CD8-positive, alpha-beta memory T cell (primary cell): ENCODE measurements at regions not wholly inside any gene's neighbourhood (a gene's known extent, or its start where the extent isn't known, plus 50 kb on each side); places are given as distances from the start of the nearest gene placed in this dataset.

ENCODE experiments used
- CTCF ChIA-PET: fragments of 350-600 bp; sonication (Branson Sonifier 250); formaldehyde crosslinking; loops from one replicate; lab custom pipeline; 2021; ENCODE audit warnings: antibody characterized with exemption; lab: Charles Lee
- POLR2A ChIA-PET: fragments of 350-600 bp; sonication (Branson Sonifier 250); formaldehyde crosslinking; loops from one replicate; lab custom pipeline; 2021; ENCODE audit warnings: antibody characterized with exemption; lab: Charles Lee
- DNase-seq, 5 donors: peaks; one replicate each; pipeline versions ENCODE4 v3.0.0 to v3.0.0-alpha.2; 2020 to 2022; ENCODE audit warnings: mixed read lengths in 1 of 5
- H3K27ac ChIP-seq: one replicate; pipeline ENCODE4 v1.7.0; 2013; ENCODE audit warnings: low read depth, mild to moderate bottlenecking, low read length, moderate library complexity
- H3K27me3 ChIP-seq: 2 replicates; pipeline ENCODE4 v1.7.0; 2013; ENCODE audit warnings: low read length, mild to moderate bottlenecking; ENCODE audit not compliant: insufficient read depth, poor library complexity, severe bottlenecking
- H3K36me3 ChIP-seq: 2 replicates; pipeline ENCODE4 v1.7.0; 2013; ENCODE audit warnings: mild to moderate bottlenecking, low read length, moderate library complexity; ENCODE audit not compliant: insufficient read depth
- H3K4me1 ChIP-seq: 2 replicates; pipeline ENCODE4 v1.7.0; 2013; ENCODE audit warnings: mild to moderate bottlenecking, low read length, moderate library complexity; ENCODE audit not compliant: insufficient read depth
- H3K4me3 ChIP-seq: 2 replicates; pipeline ENCODE4 v1.7.0; 2013; ENCODE audit warnings: mild to moderate bottlenecking, low read length
- H3K9me3 ChIP-seq: 2 replicates; pipeline ENCODE4 v1.7.0; 2013; ENCODE audit warnings: mild to moderate bottlenecking, low read length
- H3K27ac Mint-ChIP-seq, 8 donors: one replicate each; pipeline ENCODE4 v1.8.0; 2020 to 2021; ENCODE audit warnings: mixed read lengths in 8 of 8, mild to moderate bottlenecking in 6 of 8, inconsistent platforms in 3 of 8, moderate library complexity in 3 of 8
- H3K27me3 Mint-ChIP-seq, 2 donors: one replicate each; pipeline ENCODE4 v1.8.0; 2020 to 2021; ENCODE audit warnings: mixed read lengths in 2 of 2, mild to moderate bottlenecking in 1 of 2, moderate library complexity in 1 of 2
- H3K36me3 Mint-ChIP-seq, 3 donors: one replicate each; pipeline ENCODE4 v1.8.0; 2020 to 2021; ENCODE audit warnings: mixed read lengths in 3 of 3, inconsistent platforms in 1 of 3, mild to moderate bottlenecking in 1 of 3
- H3K4me1 Mint-ChIP-seq, 3 donors: one replicate each; pipeline ENCODE4 v1.8.0; 2020 to 2021; ENCODE audit warnings: mixed read lengths in 3 of 3, inconsistent platforms in 1 of 3, mild to moderate bottlenecking in 1 of 3
- H3K4me3 Mint-ChIP-seq, 7 donors: one replicate each; pipeline ENCODE4 v1.8.0; 2020 to 2021; ENCODE audit warnings: mixed read lengths in 7 of 7, mild to moderate bottlenecking in 6 of 7, moderate library complexity in 4 of 7, inconsistent platforms in 2 of 7
- H3K9me3 Mint-ChIP-seq, 5 donors: one replicate each; pipeline ENCODE4 v1.8.0; 2020 to 2022; ENCODE audit warnings: mixed read lengths in 5 of 5, mild to moderate bottlenecking in 3 of 5, moderate library complexity in 2 of 5, inconsistent platforms in 1 of 5

- H3K27ac ChIP-seq: no peak overlapping the region
Observed at GRCh38 chr4:19262467-19262866, 989.2 kb upstream of the SLIT2 start.

DNA sequence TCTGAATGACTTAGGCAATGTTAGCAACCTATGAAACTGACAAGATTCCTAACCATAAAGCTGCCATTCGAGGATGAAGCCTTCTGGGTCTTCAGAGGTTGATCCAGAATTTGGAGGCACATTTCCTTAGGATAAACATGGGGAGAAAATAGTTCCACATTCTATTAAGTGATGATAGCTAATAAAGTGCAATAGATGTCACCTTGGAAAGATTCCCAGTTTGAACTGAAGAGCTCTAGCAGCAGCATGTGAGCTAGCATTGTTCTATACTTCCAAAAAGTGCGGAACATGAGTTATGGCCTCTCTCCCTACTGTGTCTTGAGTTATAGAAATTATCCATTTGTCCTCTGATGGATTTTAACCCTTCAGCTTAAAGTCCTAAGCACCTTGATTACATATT is 991.4 kb upstream of the SLIT2 start:
- no peaks in the 10 kb centered on the region for H3K27me3 Mint-ChIP-seq
- no peaks in the 10 kb centered on the region for H3K36me3 Mint-ChIP-seq
- no peak overlapping the region for H3K4me3 Mint-ChIP-seq
- Histone ChIP-seq H3K4me1 (no peaks in the 10 kb centered on the region), H3K4me3 (no peak overlapping the region), H3K27me3 (no peaks in the 10 kb centered on the region), H3K36me3 (no peaks in the 10 kb centered on the region), H3K9me3 (no peaks in the 10 kb centered on the region), H3K27ac (no peak overlapping the region)
- no peak for DNase-seq
- ChIA-PET POLR2A (no interaction called here), CTCF (no interaction called here)
- no peaks in the 10 kb centered on the region for H3K4me1 Mint-ChIP-seq
- H3K9me3 Mint-ChIP-seq: peaks cover 9 to 25% (median 19%) of the 10 kb centered on the region in 5 donors
- no peak overlapping the region for H3K27ac Mint-ChIP-seq

More at GRCh38 chr4:19262467-19262866, 989.2 kb upstream of the SLIT2 start:
- Mint-ChIP-seq H3K27me3 (no peaks in the 10 kb centered on the region), H3K4me1 (no peaks in the 10 kb centered on the region), H3K4me3 (no peak overlapping the region), H3K36me3 (no peaks in the 10 kb centered on the region), H3K9me3 (peaks cover 3 to 19% (median 17%) of the 10 kb centered on the region in 5 donors), H3K27ac (no peak overlapping the region)
- Histone ChIP-seq H3K4me1 (no peaks in the 10 kb centered on the region), H3K9me3 (no peaks in the 10 kb centered on the region), H3K27me3 (no peaks in the 10 kb centered on the region), H3K4me3 (no peak overlapping the region), H3K36me3 (no peaks in the 10 kb centered on the region)
- ChIA-PET CTCF (no interaction called here), POLR2A (no interaction called here)
- DNase-seq: no peak

GRCh38 chr4:19259920-19260319 is 991.8 kb upstream of the SLIT2 start:
- no peaks in the 10 kb centered on the region for H3K27me3 Mint-ChIP-seq
- H3K36me3 Mint-ChIP-seq: no peaks in the 10 kb centered on the region
- H3K4me1 Mint-ChIP-seq: no peaks in the 10 kb centered on the region
- Histone ChIP-seq H3K4me1 (no peaks in the 10 kb centered on the region), H3K9me3 (peaks cover 2% of the 10 kb centered on the region), H3K27ac (no peak overlapping the region), H3K36me3 (no peaks in the 10 kb centered on the region), H3K27me3 (no peaks in the 10 kb centered on the region), H3K4me3 (no peak overlapping the region)
- H3K27ac Mint-ChIP-seq: no peak overlapping the region
- ChIA-PET POLR2A (no interaction called here), CTCF (no interaction called here)
- no peak for DNase-seq
- H3K9me3 Mint-ChIP-seq: peaks cover 9 to 28% (median 19%) of the 10 kb centered on the region in 5 donors
- no peak overlapping the region for H3K4me3 Mint-ChIP-seq

GRCh38 chr4:19256823-19257222 is 994.9 kb upstream of the SLIT2 start:
- H3K27ac Mint-ChIP-seq: no peak overlapping the region
- H3K4me1 Mint-ChIP-seq: no peaks in the 10 kb centered on the region
- Histone ChIP-seq H3K9me3 (peaks cover 14% of the 10 kb centered on the region), H3K4me3 (no peak overlapping the region), H3K27ac (no peak overlapping the region), H3K36me3 (no peaks in the 10 kb centered on the region), H3K27me3 (no peaks in the 10 kb centered on the region), H3K4me1 (no peaks in the 10 kb centered on the region)
- H3K4me3 Mint-ChIP-seq: no peak overlapping the region
- peaks cover 10 to 21% (median 12%) of the 10 kb centered on the region in 5 donors for H3K9me3 Mint-ChIP-seq
- POLR2A ChIA-PET: no interaction called here
- DNase-seq: no peak
- CTCF ChIA-PET: no interaction called here
- no peaks in the 10 kb centered on the region for H3K36me3 Mint-ChIP-seq
- no peaks in the 10 kb centered on the region for H3K27me3 Mint-ChIP-seq

DNA sequence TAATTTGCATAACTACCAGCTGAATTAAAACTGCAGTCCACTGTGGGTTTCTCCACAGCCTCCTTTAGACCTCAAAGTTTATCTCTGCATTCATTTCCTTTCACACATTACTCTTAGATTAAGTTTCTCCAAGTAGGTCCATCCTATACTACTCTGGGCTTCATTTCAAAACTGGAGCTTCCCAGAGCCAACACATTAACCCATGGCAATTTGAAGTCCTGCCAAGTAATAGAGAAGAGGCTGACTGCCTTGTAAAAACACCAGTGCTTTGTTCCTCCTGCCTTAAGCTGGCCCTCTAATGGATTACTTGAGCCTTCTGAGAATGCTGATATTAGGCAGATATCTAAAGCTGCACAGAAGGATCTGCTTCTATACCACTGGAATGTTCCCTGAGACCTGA is 997.2 kb upstream of the SLIT2 start:
- no peaks in the 10 kb centered on the region for H3K36me3 ChIP-seq
- Mint-ChIP-seq H3K4me1 (no peaks in the 10 kb centered on the region), H3K9me3 (peaks cover 9 to 32% (median 19%) of the 10 kb centered on the region in 5 donors), H3K27ac (no peak overlapping the region), H3K27me3 (peaks cover 0 to 4% of the 10 kb centered on the region in 2 donors), H3K4me3 (no peak overlapping the region), H3K36me3 (no peaks in the 10 kb centered on the region)
- no peak overlapping the region for H3K4me3 ChIP-seq
- ChIA-PET POLR2A (no interaction called here), CTCF (no interaction called here)
- H3K27ac ChIP-seq: no peak overlapping the region
- no peaks in the 10 kb centered on the region for H3K4me1 ChIP-seq
- DNase-seq: no peak
- H3K9me3 ChIP-seq: peaks cover 14% of the 10 kb centered on the region
- no peaks in the 10 kb centered on the region for H3K27me3 ChIP-seq

GRCh38 chr4:19248023-19248422 is 1003.7 kb upstream of the SLIT2 start:
- no peaks in the 10 kb centered on the region for H3K4me1 ChIP-seq
- no peak overlapping the region for H3K4me3 ChIP-seq
- no peaks in the 10 kb centered on the region for H3K36me3 Mint-ChIP-seq
- peaks cover 6 to 34% (median 22%) of the 10 kb centered on the region in 5 donors for H3K9me3 Mint-ChIP-seq
- ChIA-PET POLR2A (no interaction called here), CTCF (interaction anchor here (0.7 kb wide), 1 partner anchor 9 kb away, joined by 4 read pairs; no protein-coding TSS in a partner anchor)
- no peaks in the 10 kb centered on the region for H3K36me3 ChIP-seq
- H3K27ac ChIP-seq: no peak overlapping the region
- no peak overlapping the region for H3K4me3 Mint-ChIP-seq
- peaks cover 0 to 4% of the 10 kb centered on the region in 2 donors for H3K27me3 Mint-ChIP-seq
- DNase-seq: no peak
- H3K4me1 Mint-ChIP-seq: no peaks in the 10 kb centered on the region
- H3K27ac Mint-ChIP-seq: no peak overlapping the region
- H3K9me3 ChIP-seq: no peaks in the 10 kb centered on the region
- H3K27me3 ChIP-seq: no peaks in the 10 kb centered on the region

GRCh38 chr4:19241895-19242294 is 1009.8 kb upstream of the SLIT2 start:
- no peak overlapping the region for H3K4me3 Mint-ChIP-seq
- no peaks in the 10 kb centered on the region for H3K36me3 Mint-ChIP-seq
- H3K27me3 Mint-ChIP-seq: no peaks in the 10 kb centered on the region
- POLR2A ChIA-PET: no interaction called here
- no peak overlapping the region for H3K27ac Mint-ChIP-seq
- H3K36me3 ChIP-seq: no peaks in the 10 kb centered on the region
- H3K4me1 Mint-ChIP-seq: no peaks in the 10 kb centered on the region
- no peak overlapping the region for H3K27ac ChIP-seq
- H3K4me1 ChIP-seq: no peaks in the 10 kb centered on the region
- CTCF ChIA-PET: no interaction called here
- H3K9me3 Mint-ChIP-seq: peaks cover 0 to 39% (median 4%) of the 10 kb centered on the region in 5 donors
- no peak overlapping the region for H3K4me3 ChIP-seq
- no peak for DNase-seq
- no peaks in the 10 kb centered on the region for H3K27me3 ChIP-seq
- H3K9me3 ChIP-seq: no peaks in the 10 kb centered on the region

GRCh38 chr4:19239565-19239964 is 1012.1 kb upstream of the SLIT2 start:
- CTCF ChIA-PET: interaction anchor here (1.4 kb wide), 1 partner anchor 9 kb away, joined by 4 read pairs; no protein-coding TSS in a partner anchor
- Mint-ChIP-seq H3K27ac (no peak overlapping the region), H3K36me3 (no peaks in the 10 kb centered on the region), H3K9me3 (peaks cover 2 to 21% (median 6%) of the 10 kb centered on the region in 5 donors), H3K4me3 (no peak overlapping the region), H3K4me1 (no peaks in the 10 kb centered on the region), H3K27me3 (no peaks in the 10 kb centered on the region)
- DNase-seq: no peak
- no peaks in the 10 kb centered on the region for H3K36me3 ChIP-seq
- H3K27me3 ChIP-seq: no peaks in the 10 kb centered on the region
- no peaks in the 10 kb centered on the region for H3K4me1 ChIP-seq
- POLR2A ChIA-PET: no interaction called here
- no peak overlapping the region for H3K4me3 ChIP-seq
- H3K9me3 ChIP-seq: no peaks in the 10 kb centered on the region
- H3K27ac ChIP-seq: no peak overlapping the region
